CD4-positive, alpha-beta T cell treated with Interleukin-6 for 4 hours (primary cell): ENCODE measurements at regions not wholly inside any gene's neighbourhood (a gene's known extent, or its start where the extent isn't known, plus 50 kb on each side); places are given as distances from the start of the nearest gene placed in this dataset.
"Not testable (repeated sequence)": the region's sequence is repeated elsewhere in the genome, so short reads cannot be mapped to it uniquely, and the experiment has no call there.

ENCODE experiments used
- DNase-seq: peaks from one replicate; pipeline ENCODE4 v3.0.0-alpha.2; 2020; ENCODE audit warnings: mixed read lengths

DNA sequence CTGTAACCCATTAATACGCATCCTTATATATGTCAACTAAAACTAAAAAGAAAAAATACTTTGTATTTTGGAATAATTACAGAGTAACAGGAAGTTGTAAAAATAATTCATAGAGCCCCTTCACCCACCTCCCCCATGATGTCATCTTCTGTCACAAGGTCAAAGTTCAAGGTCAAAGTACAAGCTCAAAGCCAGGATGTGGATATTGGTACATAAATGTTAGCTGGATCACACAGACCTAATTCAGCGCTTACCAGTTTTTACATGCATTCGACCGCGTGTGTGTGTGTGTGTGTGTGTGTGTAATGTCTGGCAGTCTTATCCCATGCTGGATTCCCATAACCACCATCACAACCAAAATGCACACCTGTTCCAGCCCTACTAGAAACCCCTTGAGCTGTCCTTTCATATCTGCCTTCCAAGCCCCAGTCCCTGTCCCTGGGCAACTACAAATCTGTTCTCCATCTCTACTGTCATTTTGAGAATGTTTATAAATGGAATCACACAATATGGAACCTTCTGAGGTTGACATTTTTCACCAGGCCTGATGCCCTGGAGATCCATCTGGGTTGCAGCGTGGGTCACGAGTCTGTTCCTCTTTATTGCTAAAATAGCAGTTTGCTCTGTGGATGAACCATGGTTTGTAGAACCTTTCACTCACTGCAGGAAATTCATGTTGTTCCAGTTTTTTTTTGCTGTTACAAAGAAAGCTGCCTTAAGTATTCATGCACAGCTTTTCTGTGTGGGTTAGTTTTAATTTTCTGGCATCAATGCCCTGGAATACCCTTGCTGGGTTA is 153.6 kb upstream of the PITRM1 start:
- DNase-seq: no peak

DNA sequence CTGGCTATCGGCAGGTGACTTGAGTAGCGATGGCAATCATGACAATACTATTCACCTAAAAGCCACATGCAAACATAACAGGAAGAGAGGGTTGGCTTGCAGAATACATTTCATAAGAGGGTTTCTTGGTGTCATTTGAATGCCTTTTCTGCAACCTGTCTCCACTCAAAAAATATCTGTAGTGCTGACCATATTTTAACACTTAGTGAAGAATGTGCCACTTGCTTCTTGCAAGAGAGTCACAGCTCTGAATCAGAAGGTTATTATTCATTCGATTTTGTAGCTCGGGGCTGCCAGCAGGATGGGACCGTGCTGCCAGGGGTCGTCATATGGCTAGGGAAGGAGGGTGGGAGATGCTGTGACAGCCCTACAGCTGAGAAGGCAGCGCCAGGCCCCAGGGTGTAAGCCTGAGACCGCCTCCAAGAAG is 152.0 kb upstream of the PITRM1 start:
- DNase-seq: no peak

DNA sequence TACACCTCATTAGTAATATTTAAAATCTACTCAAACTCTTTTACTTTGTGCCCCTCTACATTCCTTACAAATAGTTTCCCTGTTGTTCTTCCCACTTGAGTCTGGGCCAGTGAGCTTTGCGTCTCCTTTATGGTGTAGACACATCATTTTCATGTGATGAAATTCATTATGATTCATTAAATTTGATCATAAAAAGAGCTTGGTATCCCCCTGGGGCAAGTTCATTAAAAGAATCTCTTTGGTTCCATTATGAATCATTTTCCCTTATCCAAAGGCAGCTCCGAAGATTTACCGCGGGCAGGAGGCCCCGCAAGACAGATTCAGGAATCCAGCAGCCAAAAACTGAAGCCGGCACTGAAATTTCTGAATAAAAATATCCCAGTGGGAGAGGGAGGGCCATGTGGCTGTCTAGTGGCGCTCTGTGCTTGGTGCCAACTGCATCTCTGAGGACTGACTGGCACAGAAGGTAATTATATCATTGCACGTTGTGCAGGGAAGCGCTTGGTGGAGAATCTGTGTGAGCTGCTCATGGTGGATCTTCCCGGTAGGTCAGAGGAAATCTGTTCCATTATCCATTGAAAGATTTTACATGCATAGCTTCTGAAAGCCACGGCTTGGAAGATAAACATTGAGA is 151.4 kb upstream of the PITRM1 start:
- no peak for DNase-seq

DNA sequence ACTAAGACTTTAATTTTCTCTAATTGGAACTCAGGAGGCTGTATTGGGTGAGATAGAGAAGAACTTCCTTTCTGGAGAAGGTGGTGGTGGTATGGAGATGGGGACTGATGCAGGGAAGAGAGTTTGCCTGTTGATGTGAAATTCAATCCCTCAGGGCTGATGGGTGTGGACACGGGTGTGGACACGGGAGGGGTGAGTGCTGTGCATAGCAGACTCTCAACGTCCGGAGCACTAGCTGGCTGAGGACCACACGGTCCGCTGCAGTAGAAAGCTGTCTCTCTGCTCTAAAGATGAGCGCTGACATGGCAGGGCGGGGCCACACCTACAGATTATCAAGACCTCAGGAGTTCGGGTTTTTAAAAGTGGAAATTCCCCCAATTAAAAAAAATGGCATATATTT is 148.5 kb upstream of the PITRM1 start:
- DNase-seq: no peak

DNA sequence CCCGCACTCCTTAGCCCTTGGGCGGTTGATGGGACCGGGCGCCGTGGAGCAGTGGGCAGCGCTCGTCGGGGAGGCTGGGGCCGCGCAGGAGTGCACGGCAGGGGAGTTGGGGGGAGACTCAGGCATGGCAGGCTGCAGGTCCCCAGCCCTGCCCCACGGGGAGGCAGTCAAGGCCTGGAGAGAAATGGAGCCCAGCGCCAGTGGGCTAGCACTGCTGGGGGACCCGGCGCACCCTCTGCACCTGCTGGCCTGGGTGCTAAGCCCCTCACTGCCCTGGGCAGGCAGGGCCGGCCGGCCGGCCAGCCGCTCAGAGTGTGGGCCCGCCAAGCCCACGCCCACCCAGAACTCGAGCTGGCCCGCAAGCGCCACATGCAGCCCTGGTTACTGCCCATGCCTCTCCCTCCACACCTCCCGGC is 147.2 kb upstream of the PITRM1 start:
- no peak for DNase-seq

DNA sequence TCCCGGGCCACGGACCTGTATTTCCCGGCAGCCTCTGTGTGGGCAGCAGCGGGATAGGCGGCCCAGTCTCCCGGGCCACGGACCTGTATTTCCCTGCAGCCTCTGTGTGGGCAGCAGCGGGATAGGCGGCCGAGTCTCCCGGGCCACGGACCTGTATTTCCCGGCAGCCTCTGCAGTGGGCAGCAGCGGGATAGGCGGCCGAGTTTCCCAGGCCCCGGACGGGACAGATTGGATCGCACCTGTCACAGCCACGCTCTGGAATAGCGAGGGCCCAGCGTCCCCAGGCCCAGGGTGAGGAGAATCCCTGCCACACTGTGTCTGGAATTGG is 145.9 kb upstream of the PITRM1 start:
- not testable (repeated sequence) for DNase-seq

DNA sequence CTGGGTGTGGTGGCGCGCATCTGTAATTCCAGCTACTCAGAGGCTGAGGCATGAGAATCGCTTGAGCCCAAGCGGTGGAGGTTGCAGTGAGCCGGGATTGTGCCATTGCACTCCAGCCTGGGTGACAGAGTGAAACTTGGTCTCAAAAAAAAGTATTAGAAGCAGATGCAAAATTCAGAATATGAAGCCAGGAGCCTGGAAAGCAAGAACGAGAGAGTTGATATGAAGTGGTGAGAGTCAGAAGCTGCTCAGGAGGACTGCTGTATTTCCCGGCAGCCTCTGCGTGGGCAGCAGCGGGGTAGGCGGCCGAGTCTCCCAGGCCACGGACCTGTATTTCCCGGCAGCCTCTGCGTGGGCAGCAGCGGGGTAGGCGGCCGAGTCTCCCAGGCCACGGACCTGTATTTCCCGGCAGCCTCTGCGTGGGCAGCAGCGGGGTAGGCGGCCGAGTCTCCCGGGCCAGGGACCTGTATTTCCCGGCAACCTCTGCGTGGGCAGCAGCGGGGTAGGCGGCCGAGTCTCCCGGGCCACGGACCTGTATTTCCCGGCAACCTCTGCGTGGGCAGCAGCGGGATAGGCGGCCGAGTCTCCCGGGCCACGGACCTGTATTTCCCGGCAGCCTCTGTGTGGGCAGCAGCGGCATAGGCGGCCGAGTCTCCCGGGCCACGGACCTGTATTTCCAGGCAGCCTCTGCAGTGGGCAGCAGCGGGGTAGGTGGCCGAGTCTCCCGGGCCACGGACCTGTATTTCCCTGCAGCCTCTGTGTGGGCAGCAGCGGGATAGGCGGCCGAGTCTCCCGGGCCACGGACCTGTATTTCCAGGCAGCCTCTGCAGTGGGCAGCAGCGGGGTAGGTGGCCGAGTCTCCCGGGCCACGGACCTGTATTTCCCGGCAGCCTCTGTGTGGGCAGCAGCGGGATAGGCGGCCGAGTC is 145.2 kb upstream of the PITRM1 start:
- not testable (repeated sequence) for DNase-seq

DNA sequence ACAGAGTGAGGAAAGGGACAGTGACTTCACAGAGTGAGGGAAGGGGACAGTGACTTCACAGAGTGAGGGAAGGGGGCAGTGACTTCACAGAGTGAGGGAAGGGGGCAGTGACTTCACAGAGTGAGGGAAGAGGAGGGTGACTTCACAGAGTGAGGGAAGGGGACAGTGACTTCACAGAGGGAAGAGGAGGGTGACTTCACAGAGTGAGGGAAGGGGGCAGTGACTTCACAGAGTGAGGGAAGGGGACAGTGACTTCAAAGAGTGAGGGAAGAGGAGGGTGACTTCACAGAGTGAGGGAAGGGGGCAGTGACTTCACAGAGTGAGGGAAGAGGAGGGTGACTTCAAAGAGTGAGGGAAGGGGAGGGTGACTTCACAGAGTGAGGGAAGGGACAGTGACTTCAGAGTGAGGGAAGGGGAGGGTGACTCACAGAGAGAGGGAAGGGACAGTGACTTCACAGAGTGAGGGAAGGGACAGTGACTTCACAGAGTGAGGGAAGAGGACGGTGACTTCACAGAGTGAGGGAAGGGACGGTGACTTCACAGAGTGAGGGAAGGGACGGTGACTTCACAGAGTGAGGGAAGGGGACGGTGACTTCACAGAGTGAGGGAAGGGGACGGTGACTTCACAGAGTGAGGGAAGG is 142.0 kb upstream of the PITRM1 start:
- not testable (repeated sequence) for DNase-seq

DNA sequence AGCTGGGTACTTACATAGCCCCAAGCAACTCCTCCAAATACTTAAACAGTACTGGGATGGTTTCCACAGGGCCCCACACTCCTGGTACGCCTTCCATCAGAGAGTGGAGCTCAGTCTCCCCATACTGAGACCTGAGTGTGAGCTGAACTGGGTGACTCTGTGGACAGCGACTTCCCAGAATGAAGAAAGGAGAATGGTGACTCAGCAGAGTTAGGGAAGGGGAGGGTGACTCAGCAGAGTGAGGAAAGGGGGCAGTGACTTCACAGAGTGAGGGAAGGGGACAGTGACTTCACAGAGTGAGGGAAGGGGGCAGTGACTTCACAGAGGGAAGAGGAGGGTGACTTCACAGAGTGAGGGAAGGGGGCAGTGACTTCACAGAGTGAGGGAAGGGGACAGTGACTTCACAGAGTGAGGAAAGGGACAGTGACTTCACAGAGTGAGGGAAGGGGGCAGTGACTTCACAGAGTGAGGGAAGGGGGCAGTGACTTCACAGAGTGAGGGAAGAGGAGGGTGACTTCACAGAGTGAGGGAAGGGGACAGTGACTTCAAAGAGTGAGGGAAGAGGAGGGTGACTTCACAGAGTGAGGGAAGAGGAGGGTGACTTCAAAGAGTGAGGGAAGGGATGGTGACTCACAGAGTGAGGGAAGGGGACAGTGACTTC is 141.3 kb upstream of the PITRM1 start:
- not testable (repeated sequence) for DNase-seq

DNA sequence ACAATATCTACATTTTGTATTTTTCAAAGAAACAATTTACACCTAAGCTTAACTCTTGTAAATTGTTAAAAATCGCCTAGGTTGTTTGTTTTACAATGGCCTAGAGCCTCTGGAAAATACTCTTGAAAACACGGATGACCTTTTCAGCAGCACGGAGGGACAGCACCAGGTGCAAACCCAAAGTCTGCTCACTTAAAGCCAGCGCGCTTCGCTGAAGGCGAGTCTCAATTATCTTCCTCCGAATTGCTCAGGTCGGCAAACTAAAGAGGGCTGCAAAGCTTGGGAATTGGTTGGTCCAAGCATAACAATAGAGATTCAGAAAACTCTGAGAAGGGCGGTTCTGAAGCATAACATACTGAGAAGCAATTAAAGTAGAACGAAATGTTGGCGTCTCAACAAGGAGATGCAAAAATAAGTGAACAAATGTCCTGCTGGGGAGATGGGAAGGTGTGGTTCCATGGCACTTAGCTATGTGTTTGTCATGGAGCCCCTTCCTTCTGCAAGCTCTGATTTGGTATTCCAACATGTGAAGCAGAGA is 139.9 kb upstream of the PITRM1 start:
- no peak for DNase-seq

DNA sequence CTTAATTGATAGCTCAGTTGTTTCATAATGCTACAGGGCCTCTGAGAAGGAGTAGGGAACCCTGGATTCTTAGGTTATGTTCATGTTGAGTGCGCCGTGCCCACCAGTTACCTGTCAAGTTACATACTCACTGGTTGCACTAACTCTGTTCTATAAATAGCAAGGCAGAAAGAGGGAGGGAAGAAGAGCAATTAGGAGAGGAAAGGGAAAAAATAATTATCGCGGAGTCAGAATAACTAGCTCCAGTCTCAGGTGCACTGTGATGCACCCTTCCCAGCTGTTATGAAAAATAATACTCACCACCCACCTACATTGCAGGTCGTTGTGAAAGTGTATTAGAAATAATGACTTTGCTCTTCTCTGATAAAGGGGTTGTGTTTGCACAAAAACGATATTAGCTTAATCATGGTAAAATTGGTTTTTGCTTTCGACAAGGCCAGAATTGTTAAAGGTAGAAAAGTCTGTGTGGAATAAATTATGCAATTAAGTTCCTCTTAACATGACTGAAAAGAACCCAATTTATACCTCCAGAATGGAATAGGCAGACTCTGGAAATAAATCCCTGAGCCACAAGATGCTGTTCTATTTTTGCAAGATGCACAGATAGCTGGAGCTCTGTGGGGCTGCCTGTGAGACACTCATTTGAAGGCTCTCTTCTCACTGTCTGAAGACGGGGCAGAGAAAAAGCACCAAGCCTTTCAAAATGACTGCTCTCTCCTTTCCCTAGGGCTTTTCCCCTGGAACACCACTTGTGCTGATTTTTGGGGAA is 137.6 kb upstream of the PITRM1 start:
- DNase-seq: no peak

DNA sequence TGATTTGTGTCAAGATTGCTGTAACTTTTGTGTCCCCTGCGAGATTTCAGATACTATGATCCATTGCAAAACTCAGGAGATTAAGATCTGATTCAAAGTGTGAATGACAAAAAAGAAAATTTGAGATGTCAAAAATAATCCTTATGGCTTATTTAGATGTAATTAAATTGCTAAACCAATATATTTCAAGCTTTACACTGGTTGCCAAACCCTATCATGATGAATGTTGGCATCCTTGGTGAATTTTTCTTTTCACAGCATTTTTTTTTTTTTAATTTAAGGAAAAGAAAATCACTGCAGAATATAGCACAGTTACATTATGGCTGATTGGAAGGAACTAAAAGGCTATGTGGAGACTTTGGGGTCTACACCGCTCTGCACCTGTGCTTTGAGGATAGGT is 133.5 kb upstream of the PITRM1 start:
- no peak for DNase-seq

DNA sequence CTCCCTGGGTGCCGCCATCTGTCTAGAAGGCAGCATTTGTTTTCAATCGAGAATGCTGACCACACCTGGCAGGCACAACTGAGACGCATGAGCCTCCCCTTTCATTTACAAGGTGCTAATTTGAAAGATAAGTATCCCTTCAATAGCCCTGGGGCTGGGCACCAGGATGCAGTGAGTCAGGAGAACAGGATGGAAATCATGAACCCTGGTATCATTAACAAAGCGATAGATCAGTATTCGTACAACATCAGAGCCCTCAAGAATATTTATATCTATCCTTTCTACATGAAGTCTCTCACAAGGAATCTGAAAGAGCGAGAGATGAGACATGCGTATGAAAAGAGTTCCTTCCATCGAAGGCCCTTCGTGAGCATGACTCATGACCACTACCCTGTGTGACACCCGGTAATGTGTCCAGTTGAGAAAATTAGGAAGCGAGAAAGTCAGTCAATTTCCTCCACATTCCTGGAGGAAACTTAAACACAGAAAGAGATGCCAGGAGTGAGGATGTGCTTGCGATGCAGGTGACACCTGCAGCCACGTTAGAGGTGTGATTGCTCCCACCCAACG is 123.1 kb upstream of the PITRM1 start:
- DNase-seq: no peak

DNA sequence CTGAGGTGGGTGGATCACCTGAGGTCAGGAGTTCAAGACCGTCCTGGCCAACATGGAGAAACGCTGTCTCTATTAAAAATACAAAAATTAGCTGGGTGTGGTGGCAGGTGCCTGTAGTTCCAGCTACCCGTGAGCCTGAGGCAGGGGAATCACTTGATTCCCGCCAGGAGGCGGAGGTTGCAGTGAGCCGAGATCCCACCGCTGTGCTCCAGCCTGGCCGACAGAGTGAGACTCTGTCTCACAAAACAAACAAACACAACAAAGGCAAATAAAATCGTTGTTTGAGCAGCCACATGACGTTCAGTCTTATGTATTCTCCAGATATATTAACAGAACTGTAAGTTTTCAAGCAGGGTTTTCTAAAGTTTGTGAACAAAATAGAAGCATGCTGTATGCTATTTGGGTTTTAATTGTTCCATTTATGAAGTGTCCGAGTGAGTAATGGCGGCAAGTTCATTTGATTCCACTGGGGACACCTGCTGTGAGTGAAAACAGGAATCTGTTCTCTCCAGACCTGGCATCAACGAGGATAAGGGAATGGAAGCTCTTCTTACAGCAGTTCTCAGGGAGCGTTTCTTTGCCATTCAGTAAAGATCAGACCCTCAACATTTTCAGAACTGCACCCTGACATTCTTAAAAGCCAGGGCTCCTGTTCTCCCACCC is 122.5 kb upstream of the PITRM1 start:
- no peak for DNase-seq

DNA sequence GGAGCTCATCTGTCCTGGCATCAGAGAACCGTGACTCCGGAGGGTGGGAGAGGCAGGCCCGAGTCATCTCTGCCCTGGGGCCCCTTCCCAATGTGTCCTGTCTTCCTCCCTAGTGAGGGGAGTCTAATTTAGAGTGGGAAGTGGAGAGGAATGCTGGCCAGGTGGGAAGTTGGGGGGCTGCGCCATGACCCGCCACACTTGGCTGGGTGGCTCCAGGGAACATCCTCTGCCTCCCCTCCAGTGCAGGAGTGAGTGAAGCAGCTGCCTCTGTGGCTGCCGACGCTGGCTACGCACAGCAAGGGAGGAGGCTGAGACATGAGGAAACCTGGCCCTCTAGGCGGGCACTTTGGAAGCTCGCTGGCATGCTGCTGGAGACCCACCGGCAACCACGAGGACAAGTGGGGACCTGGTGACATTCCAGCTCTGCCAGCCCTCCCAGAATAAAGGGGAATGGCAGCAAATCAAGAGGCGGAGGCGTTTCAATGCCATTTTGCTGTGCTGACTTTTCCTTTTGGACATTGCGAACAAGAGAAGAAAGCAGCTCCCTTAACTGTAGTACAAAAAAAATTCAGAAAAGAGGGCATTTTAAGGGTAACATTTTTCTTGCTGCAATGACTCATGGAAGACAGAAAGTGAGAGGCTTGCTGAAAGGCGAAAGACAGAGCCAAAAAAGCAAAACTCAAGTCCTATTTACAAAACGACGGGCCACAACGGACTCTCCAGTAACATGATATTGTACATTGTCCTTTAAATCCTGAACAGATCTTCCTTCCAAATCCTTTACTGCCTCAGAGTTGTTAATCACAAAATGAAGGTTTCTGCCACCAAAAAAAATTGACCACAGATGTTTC is 121.2 kb upstream of the PITRM1 start:
- no peak for DNase-seq

DNA sequence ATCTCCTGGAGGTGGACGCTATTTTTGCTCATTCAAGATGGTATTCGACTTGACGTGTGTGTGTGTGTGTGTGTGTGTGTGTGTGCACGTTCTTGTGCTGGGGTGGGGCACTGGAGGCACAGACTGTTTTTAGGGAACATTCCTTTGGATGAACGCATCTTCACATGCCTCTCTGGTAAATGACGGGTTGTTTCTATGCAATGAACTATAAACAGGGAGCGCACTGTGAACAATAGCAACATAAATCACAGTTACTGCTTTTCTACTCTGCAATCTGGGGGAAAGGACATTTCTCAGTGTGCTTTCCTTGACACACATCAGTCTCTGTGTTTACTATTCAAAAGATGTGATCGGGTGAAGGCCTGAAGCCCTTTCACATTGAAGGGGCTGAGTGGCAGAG is 120.1 kb upstream of the PITRM1 start:
- no peak for DNase-seq

DNA sequence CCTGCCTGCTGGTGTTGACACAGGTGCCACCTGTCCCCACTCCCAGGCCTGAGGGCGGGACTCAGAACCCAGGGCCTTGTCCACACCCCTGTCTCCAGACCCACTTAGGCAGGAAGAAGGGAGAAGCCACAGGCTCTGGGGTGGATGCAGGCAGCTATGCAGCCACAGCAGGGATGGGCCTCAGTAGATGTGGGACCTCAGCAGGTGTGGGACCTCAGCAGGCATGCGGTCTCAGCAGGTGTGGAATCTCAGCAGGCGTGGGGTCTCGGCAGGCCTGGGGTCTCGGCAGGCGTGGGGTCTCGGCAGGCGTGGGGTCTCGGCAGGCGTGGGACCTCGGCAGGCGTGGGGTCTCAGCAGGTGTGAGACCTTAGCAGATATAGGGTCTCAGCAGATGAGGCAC is 118.0 kb upstream of the PITRM1 start:
- no peak for DNase-seq

DNA sequence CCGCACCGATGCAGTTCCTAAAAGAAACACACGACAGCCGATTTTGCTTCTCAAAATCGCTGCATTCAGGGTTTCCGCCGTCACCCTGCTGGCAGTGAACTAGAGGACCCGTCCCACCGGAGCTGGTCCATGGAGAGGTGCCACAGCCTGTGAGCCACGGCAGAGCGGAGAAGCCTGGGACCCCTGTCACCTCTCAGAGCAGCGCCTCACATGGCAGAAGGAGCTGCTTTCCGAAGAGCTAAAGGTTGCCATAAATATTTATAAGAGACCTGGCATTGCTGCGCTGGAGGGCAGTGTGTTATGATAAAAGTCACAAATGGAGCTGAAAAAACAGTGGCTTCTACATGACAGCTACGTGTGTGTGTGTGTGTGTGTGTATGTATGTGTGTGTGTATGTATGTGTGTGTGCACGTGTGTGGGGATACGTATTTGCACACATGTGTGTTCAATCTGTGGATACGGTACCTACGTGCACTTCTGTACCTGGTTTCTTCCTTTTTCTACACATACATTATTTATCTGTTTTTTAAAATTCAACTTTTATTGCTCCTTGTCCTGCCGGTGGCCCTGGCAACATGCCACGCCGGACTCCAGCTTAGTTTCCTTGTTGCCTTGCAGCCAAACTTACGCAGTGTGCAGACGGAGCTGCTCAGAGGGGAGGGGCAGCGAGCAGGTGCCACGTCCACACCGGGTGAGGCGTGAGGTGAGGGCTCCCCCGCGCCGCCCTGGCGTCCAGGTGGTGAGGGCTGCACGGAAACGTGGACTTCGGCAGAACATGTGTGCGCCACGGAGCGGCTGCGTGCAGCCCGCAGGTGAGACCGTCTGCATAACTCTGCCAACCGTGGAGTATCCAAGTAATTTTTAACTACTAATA is 115.2 kb upstream of the PITRM1 start:
- no peak for DNase-seq

DNA sequence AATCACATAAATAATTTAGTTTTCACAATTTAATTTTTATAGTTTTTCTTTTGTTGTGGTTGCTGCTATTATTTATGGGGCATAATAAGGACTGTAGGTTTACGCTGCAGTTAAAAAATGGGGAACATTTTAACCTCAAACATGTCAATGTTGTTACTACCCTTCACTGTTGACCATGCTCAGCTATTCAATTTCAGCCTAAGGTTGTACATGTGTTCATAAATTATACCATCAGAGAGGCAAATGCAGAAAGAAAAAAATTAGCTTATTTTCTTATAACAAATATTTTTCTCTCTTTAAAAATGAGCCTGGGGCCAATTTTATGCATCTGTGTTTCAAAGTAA is 110.1 kb upstream of the PITRM1 start:
- DNase-seq: no peak
